ENCODE measurements at regions not wholly inside any gene's neighbourhood (a gene's known extent, or its start where the extent isn't known, plus 50 kb on each side); places are given as distances from the start of the nearest gene placed in this dataset.

- Mint-ChIP-seq H3K27me3 (ENCODE audit: unreplicated experiment) (no peaks in the 10 kb centered on the region), H3K9me3 (ENCODE audit: unreplicated experiment) (no peaks in the 10 kb centered on the region), H3K36me3 (ENCODE audit: unreplicated experiment) (no peaks in the 10 kb centered on the region), H3K4me3 (ENCODE audit: unreplicated experiment) (no peak overlapping the region), H3K27ac (ENCODE audit: unreplicated experiment) (no peak overlapping the region), H3K4me1 (ENCODE audit: unreplicated experiment) (no peaks in the 10 kb centered on the region)
- DNase-seq (ENCODE audit: extremely low spot score, unreplicated experiment), result no peak
- no peak for TF ChIP-seq CTCF (IDR thresholded peaks at IDR 0.05)
Observed at GRCh38 chr3:64848822-64849221, 161.0 kb upstream of the ADAMTS9 start.

- DNase-seq (ENCODE audit: extremely low spot score, unreplicated experiment), result no peak
- no peak for TF ChIP-seq CTCF (IDR thresholded peaks at IDR 0.05)
- Mint-ChIP-seq H3K4me1 (ENCODE audit: unreplicated experiment) (no peaks in the 10 kb centered on the region), H3K36me3 (ENCODE audit: unreplicated experiment) (no peaks in the 10 kb centered on the region), H3K4me3 (ENCODE audit: unreplicated experiment) (no peak overlapping the region), H3K27me3 (ENCODE audit: unreplicated experiment) (no peaks in the 10 kb centered on the region), H3K9me3 (ENCODE audit: unreplicated experiment) (no peaks in the 10 kb centered on the region), H3K27ac (ENCODE audit: unreplicated experiment) (no peak overlapping the region)
Observed at GRCh38 chr3:64848127-64848800, 160.5 kb upstream of the ADAMTS9 start.

GRCh38 chr3:64844558-64844957 lies 156.8 kb upstream of the ADAMTS9 start:
- Mint-ChIP-seq H3K27ac (ENCODE audit: unreplicated experiment) (no peak overlapping the region), H3K4me1 (ENCODE audit: unreplicated experiment) (no peaks in the 10 kb centered on the region), H3K9me3 (ENCODE audit: unreplicated experiment) (no peaks in the 10 kb centered on the region), H3K27me3 (ENCODE audit: unreplicated experiment) (no peaks in the 10 kb centered on the region), H3K36me3 (ENCODE audit: unreplicated experiment) (no peaks in the 10 kb centered on the region), H3K4me3 (ENCODE audit: unreplicated experiment) (no peak overlapping the region)
- no peak for DNase-seq (ENCODE audit: extremely low spot score, unreplicated experiment)
- no peak for TF ChIP-seq CTCF (IDR thresholded peaks at IDR 0.05)

- no peaks in the 10 kb centered on the region for H3K4me1 Mint-ChIP-seq (ENCODE audit: unreplicated experiment)
- no peak overlapping the region for H3K4me3 Mint-ChIP-seq (ENCODE audit: unreplicated experiment)
- no peaks in the 10 kb centered on the region for H3K36me3 Mint-ChIP-seq (ENCODE audit: unreplicated experiment)
- no peaks in the 10 kb centered on the region for H3K27me3 Mint-ChIP-seq (ENCODE audit: unreplicated experiment)
- no peak overlapping the region for H3K27ac Mint-ChIP-seq (ENCODE audit: unreplicated experiment)
- no peak for TF ChIP-seq CTCF (IDR thresholded peaks at IDR 0.05)
- DNase-seq (ENCODE audit: extremely low spot score, unreplicated experiment), result no peak
- no peaks in the 10 kb centered on the region for H3K9me3 Mint-ChIP-seq (ENCODE audit: unreplicated experiment)
Observed at GRCh38 chr3:64837986-64838735, 150.4 kb upstream of the ADAMTS9 start.

GRCh38 chr3:64837126-64837738 lies 149.4 kb upstream of the ADAMTS9 start:
- no peaks in the 10 kb centered on the region for H3K27me3 Mint-ChIP-seq (ENCODE audit: unreplicated experiment)
- H3K4me3 Mint-ChIP-seq (ENCODE audit: unreplicated experiment), result no peak overlapping the region
- no peaks in the 10 kb centered on the region for H3K4me1 Mint-ChIP-seq (ENCODE audit: unreplicated experiment)
- H3K36me3 Mint-ChIP-seq (ENCODE audit: unreplicated experiment), result no peaks in the 10 kb centered on the region
- no peaks in the 10 kb centered on the region for H3K9me3 Mint-ChIP-seq (ENCODE audit: unreplicated experiment)
- no peak for DNase-seq (ENCODE audit: extremely low spot score, unreplicated experiment)
- H3K27ac Mint-ChIP-seq (ENCODE audit: unreplicated experiment), result no peak overlapping the region
- no peak for TF ChIP-seq CTCF (IDR thresholded peaks at IDR 0.05)

Data from osteocyte (in vitro differentiated cells).